ENCODE measurements at regions not wholly inside any gene's neighbourhood (a gene's known extent, or its start where the extent isn't known, plus 50 kb on each side); places are given as distances from the start of the nearest gene placed in this dataset.
"Not testable (repeated sequence)": the region's sequence is repeated elsewhere in the genome, so short reads cannot be mapped to it uniquely, and the experiment has no call there.

- DNase-seq: no peak
These were observed 71.5 kb upstream of the HNMT start for GRCh38 chr2:137892739-137893138.

DNA sequence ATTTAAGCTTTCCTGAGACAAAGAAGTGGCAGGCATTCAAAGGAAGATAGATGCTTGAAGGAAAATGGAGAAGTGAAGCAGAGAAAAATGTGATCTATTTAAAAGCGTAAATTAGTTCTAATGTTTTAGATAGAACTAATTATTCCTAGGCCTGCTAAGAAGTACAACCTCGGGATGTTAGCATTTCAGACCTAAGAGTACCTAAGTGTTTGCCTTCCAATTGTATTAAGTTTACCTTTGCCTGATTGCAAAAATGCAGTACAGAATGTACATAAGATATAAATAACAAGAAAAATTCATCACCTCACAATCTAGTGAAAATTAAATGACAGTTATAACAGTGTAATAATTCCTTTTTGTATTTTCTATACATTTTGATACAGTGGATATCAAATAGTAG lies 71.1 kb upstream of the HNMT start:
- DNase-seq: no peak

- DNase-seq: no peak
These were observed 67.8 kb upstream of the HNMT start for GRCh38 chr2:137896467-137896866.

GRCh38 chr2:137897082-137897481 lies 67.2 kb upstream of the HNMT start:
- no peak for DNase-seq

- DNase-seq: no peak
These were observed 63.7 kb upstream of the HNMT start for GRCh38 chr2:137900421-137901141.

DNA sequence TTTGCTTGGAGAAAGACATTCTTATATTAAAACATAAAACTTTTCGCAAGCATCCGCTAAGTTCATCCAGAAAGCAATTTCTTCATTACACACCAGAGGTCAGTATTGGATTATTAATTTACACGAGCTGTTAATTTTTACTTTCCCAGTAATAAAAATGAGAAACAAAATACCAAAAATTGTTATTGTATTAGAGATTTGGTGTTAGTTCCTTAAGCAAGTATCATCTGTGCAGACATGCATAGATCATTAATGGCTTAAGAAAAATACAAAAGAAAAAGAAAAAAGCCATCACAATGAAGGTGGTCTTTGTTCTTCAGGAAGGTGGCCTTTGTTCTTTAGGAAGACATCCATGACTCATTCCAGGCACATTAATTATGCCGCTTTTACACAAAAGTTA lies 53.6 kb upstream of the HNMT start:
- no peak for DNase-seq

DNA sequence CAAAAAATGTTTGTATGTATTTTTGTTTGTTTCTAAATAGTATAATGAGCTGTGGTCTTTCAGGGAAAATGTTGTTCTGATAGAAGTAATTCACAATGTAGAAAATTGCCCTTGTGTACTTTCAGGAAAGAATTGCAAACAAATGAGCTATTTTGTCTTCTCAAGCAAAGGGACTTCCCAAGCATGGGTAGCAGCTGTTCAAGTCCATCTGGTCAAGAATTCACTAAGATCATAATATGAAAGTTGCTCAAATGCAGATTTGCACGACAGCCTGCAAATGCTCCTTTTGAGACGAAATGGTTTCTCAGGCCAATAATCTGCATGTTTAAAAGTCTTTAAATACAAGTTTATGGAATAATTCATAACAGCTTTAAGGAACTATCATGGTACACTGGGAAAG lies 51.9 kb upstream of the HNMT start:
- no peak for DNase-seq

GRCh38 chr2:137913169-137913568 lies 51.1 kb upstream of the HNMT start:
- no peak for DNase-seq

DNA sequence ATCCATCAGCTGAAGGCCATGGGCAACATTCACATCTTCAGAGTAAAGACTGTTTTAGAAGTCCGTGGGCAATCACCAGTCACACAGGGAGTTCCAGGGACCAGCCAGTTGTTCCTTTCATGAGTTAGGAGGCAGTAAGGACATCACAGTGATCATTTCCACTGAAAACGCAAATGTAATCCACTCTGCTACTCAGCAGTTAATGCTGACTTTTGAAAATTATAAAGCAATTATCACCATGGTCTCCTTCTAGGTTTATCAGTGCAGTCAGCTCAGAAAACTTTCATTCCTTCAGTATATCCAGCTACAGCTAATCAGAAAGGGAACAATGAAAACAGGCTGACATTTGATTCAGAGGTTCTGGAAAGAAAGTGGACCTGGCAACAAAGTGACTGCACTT lies 50.6 kb upstream of the HNMT start:
- not testable (repeated sequence) for DNase-seq

Measured in activated CD4-positive, alpha-beta T cell treated with anti-CD3 and anti-CD28 coated beads, Interleukin-2, Interleukin-6, amounts not matched to agents 100 ng/mL and 50 ng/mL, durations not matched to agents 16 hours and 8 hours (primary cell).